ENCODE measurements at regions not wholly inside any gene's neighbourhood (a gene's known extent, or its start where the extent isn't known, plus 50 kb on each side); places are given as distances from the start of the nearest gene placed in this dataset.

DNA sequence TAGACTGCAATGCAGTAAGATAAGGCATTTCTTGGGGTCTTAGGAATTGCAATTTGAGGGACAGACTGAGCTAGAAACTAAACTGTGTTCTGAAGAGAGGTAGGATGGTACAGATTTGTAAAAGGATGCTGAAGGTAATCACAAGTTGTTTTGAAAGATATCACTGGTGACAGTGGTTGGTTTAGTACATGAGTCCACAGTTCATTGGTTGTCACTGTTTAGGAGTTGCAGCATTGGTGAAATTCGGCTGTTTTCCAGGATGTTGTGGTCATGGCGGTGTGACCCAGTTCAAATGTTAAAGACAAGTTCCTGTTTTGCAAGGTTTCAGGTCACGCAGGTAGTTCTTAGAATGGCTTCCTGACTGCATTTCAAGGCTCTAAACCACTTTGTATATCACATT lies 292.8 kb upstream of the B3GALT2 start:
- ATAC-seq, result peak; percentile 89
- intact Hi-C loops (cut with micrococcal nuclease), result no loop called here
- Mint-ChIP-seq H3K27me3 (no peaks in the 10 kb centered on the region), H3K36me3 (ENCODE audit: low read depth) (peaks cover 24% of the 10 kb centered on the region), H3K27ac (peak overlapping the region; percentile 96), H3K9me3 (peaks cover 33% of the 10 kb centered on the region), H3K4me1 (ENCODE audit: low read depth) (peaks cover 50% of the 10 kb centered on the region), H3K4me3 (peak overlapping the region; percentile 18)
- TF ChIP-seq, protein P1, sequence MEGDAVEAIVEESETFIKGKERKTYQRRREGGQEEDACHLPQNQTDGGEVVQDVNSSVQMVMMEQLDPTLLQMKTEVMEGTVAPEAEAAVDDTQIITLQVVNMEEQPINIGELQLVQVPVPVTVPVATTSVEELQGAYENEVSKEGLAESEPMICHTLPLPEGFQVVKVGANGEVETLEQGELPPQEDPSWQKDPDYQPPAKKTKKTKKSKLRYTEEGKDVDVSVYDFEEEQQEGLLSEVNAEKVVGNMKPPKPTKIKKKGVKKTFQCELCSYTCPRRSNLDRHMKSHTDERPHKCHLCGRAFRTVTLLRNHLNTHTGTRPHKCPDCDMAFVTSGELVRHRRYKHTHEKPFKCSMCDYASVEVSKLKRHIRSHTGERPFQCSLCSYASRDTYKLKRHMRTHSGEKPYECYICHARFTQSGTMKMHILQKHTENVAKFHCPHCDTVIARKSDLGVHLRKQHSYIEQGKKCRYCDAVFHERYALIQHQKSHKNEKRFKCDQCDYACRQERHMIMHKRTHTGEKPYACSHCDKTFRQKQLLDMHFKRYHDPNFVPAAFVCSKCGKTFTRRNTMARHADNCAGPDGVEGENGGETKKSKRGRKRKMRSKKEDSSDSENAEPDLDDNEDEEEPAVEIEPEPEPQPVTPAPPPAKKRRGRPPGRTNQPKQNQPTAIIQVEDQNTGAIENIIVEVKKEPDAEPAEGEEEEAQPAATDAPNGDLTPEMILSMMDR (IDR thresholded peaks at IDR 0.05), result no peak
- DNase-seq, result peak; percentile 91
- POLR2A ChIA-PET, result no interaction called here
- CTCF ChIA-PET, result no interaction called here

DNA sequence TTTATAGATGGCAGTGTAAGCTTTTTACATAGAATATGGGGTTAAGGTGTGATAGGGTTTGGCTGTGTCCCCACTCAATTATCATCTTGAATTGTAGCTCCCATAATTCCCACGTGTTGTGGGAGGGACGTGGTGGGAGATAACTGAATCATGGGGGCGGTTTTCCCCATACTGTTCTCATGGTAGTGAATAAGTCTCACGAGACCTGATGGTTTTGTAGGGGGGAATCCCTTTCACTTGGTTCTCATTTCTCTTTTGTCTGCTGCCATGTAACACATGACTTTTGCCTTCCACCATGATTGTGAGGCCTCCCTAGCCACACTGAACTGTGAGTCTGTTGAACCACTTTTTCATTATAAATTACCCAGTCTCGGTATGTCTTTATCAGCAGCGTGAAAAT lies 290.3 kb upstream of the B3GALT2 start:
- Mint-ChIP-seq H3K36me3 (ENCODE audit: low read depth) (peaks cover 31% of the 10 kb centered on the region), H3K9me3 (peaks cover 34% of the 10 kb centered on the region), H3K4me1 (ENCODE audit: low read depth) (peaks cover 55% of the 10 kb centered on the region), H3K27me3 (no peaks in the 10 kb centered on the region), H3K27ac (peak overlapping the region; percentile 60), H3K4me3 (no peak overlapping the region)
- ChIA-PET POLR2A (no interaction called here), CTCF (no interaction called here)
- peak; percentile 17 for DNase-seq
- TF ChIP-seq, protein P1 (IDR thresholded peaks at IDR 0.05), result no peak
- ATAC-seq, result no peak
- intact Hi-C loops (cut with micrococcal nuclease), result no loop called here

DNA sequence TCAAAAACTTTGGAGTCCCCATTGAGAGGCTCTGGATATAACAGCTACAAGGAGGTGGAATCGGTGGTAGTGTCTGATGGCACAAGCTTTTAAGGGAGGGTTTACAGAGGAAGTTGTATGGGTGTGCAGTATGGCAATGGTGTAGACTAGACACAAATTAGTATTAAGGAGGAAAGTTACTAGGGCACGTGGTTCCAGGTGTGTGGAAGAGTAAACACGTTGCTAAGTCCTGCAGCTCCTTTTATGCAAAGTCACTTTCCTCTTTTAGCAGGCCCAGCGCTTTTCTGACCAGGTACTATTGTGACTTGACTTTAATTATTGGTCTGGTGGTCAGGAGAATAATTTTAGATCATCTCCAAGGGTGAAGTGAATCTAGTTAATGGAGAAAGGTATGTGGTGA lies 287.5 kb upstream of the B3GALT2 start:
- no peak for ATAC-seq
- TF ChIP-seq, protein P1 (IDR thresholded peaks at IDR 0.05), result no peak
- CTCF ChIA-PET, result no interaction called here
- no peaks in the 10 kb centered on the region for H3K27me3 Mint-ChIP-seq
- no peak overlapping the region for H3K27ac Mint-ChIP-seq
- H3K4me3 Mint-ChIP-seq, result no peak overlapping the region
- no peak for DNase-seq
- H3K9me3 Mint-ChIP-seq, result peaks cover 22% of the 10 kb centered on the region
- intact Hi-C loops (cut with micrococcal nuclease), result no loop called here
- peaks cover 32% of the 10 kb centered on the region for H3K4me1 Mint-ChIP-seq (ENCODE audit: low read depth)
- peaks cover 15% of the 10 kb centered on the region for H3K36me3 Mint-ChIP-seq (ENCODE audit: low read depth)
- POLR2A ChIA-PET, result interaction anchor here (0.8 kb wide), 1 partner anchor 9 kb away, joined by 5 read pairs; no protein-coding TSS in a partner anchor

DNA sequence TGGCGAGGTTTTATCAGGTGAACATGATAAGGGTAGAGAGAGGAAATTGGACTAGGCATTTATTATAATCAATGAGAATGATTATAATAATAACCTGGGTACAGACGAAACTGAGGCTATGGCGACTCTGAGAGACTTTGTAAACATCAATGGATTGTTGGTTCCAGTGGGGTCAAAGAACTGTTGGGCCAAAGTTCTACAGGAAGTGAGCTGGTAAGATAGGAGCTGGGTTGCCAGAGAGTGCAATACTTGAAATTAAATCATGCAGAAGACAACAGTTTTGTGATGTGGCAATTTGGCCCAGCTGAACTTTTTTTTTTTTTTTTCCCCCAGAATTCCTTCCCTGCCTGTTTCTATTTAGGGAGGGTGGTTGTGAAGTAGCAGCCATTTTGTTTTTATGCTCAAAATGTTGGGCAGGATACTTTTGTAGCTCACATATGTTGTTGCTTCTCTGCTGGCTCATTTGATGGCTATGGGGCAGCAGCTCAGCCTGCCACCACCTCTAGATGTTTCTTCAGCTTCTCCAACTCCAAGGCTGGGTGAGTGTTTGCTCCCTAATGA lies 286.5 kb upstream of the B3GALT2 start:
- peaks cover 25% of the 10 kb centered on the region for H3K4me1 Mint-ChIP-seq (ENCODE audit: low read depth)
- H3K27me3 Mint-ChIP-seq, result no peaks in the 10 kb centered on the region

DNA sequence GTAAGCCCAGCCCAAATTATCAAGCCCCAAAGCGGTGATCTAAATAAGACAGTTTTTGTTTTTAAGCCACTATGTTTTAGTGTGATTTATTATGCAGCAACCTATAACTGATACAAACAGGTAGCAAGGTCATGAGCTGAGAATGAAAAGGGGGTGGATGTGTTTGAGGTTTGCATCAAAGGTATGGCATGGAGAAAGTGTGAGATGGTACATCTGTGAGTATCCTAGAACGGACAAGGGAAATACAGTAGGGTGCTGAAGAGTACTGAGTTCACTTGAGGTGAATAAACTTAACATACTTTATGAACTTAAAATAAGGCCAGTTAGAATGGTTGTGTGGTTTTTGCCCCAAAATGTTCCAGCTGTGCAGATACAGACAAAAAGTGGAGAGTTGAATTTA lies 286.0 kb upstream of the B3GALT2 start:
- ChIA-PET CTCF (no interaction called here), POLR2A (no interaction called here)
- Mint-ChIP-seq H3K9me3 (peaks cover 16% of the 10 kb centered on the region), H3K36me3 (ENCODE audit: low read depth) (peaks cover 8% of the 10 kb centered on the region), H3K4me3 (no peak overlapping the region), H3K27ac (no peak overlapping the region), H3K27me3 (no peaks in the 10 kb centered on the region), H3K4me1 (ENCODE audit: low read depth) (peaks cover 21% of the 10 kb centered on the region)
- DNase-seq, result no peak
- no peak for ATAC-seq
- TF ChIP-seq, protein P1 (IDR thresholded peaks at IDR 0.05), result no peak
- intact Hi-C loops (cut with micrococcal nuclease), result no loop called here

More for the DNA sequence above, 286.5 kb upstream of the B3GALT2 start:
- Mint-ChIP-seq H3K36me3 (ENCODE audit: low read depth) (peaks cover 13% of the 10 kb centered on the region), H3K4me3 (no peak overlapping the region), H3K27ac (no peak overlapping the region), H3K9me3 (peaks cover 21% of the 10 kb centered on the region)
- DNase-seq, result no peak
- POLR2A ChIA-PET, result no interaction called here
- intact Hi-C loops (cut with micrococcal nuclease), result no loop called here
- ATAC-seq, result no peak
- CTCF ChIA-PET, result no interaction called here
- TF ChIP-seq, protein P1 (IDR thresholded peaks at IDR 0.05), result no peak
